T-helper 2 cell (primary cell): ENCODE measurements at regions not wholly inside any gene's neighbourhood (a gene's known extent, or its start where the extent isn't known, plus 50 kb on each side); places are given as distances from the start of the nearest gene placed in this dataset.
"Not testable (repeated sequence)": the region's sequence is repeated elsewhere in the genome, so short reads cannot be mapped to it uniquely, and the experiment has no call there.

Source experiments
- DNase-seq, 5 experiments: peaks; one replicate each; pipeline versions ENCODE4 v3.0.0 to v3.0.0-alpha.2; 2012 to 2022

GRCh38 chr2:194618432-194618831 is 1038.6 kb upstream of the SLC39A10 start:
- no peak for DNase-seq

- no peak for DNase-seq
Observed at GRCh38 chr2:194616334-194616733, 1040.7 kb upstream of the SLC39A10 start.

- no peak for DNase-seq
Observed at GRCh38 chr2:194610297-194610696, 1046.7 kb upstream of the SLC39A10 start.

- no peak for DNase-seq
Observed at GRCh38 chr2:194603429-194603828, 1053.6 kb upstream of the SLC39A10 start.

GRCh38 chr2:194602750-194603149 is 1054.3 kb upstream of the SLC39A10 start:
- DNase-seq: no peak

GRCh38 chr2:194591192-194591591 is 1065.8 kb upstream of the SLC39A10 start:
- no peak for DNase-seq

GRCh38 chr2:194587739-194588270 is 1069.2 kb upstream of the SLC39A10 start:
- no peak for DNase-seq

- DNase-seq: no peak
Observed at GRCh38 chr2:194567661-194568017, 1089.4 kb upstream of the SLC39A10 start.

GRCh38 chr2:194566907-194567660 is 1089.9 kb upstream of the SLC39A10 start:
- no peak for DNase-seq

- DNase-seq: no peak
Observed at GRCh38 chr2:194564422-194564821, 1092.6 kb upstream of the SLC39A10 start.

- DNase-seq: no peak
Observed at GRCh38 chr2:194562329-194562728, 1094.7 kb upstream of the SLC39A10 start.

GRCh38 chr2:194559964-194560363 is 1097.1 kb upstream of the SLC39A10 start:
- no peak for DNase-seq

GRCh38 chr2:194559523-194559922 is 1097.5 kb upstream of the SLC39A10 start:
- no peak for DNase-seq

GRCh38 chr2:194557993-194558392 is 1099.0 kb upstream of the SLC39A10 start:
- DNase-seq: no peak

- DNase-seq: no peak
Observed at GRCh38 chr2:194556629-194557028, 1100.4 kb upstream of the SLC39A10 start.

- DNase-seq: no peak
Observed at GRCh38 chr2:194553980-194554379, 1103.0 kb upstream of the SLC39A10 start.

- no peak for DNase-seq
Observed at GRCh38 chr2:194550702-194551101, 1106.3 kb upstream of the SLC39A10 start.

- no peak for DNase-seq
Observed at GRCh38 chr2:194549387-194549786, 1107.6 kb upstream of the SLC39A10 start.

- peak in 1 of 5 experiments; percentile 0 for DNase-seq
Observed at GRCh38 chr2:194545978-194546377, 1111.0 kb upstream of the SLC39A10 start.

GRCh38 chr2:194539425-194539824 is 1117.6 kb upstream of the SLC39A10 start:
- no peak for DNase-seq

GRCh38 chr2:194526121-194526520 is 1130.9 kb upstream of the SLC39A10 start:
- no peak for DNase-seq

- DNase-seq: no peak
Observed at GRCh38 chr2:194514281-194514680, 1142.7 kb upstream of the SLC39A10 start.

- not testable (repeated sequence) for DNase-seq
Observed at GRCh38 chr2:194511070-194511469, 1146.0 kb upstream of the SLC39A10 start.

GRCh38 chr2:194504876-194505275 is 1152.2 kb upstream of the SLC39A10 start:
- not testable (repeated sequence) for DNase-seq

- no peak for DNase-seq
Observed at GRCh38 chr2:194495046-194495445, 1162.0 kb upstream of the SLC39A10 start.
